Lower leg skin (tissue), 3 donors: ENCODE measurements at regions not wholly inside any gene's neighbourhood (a gene's known extent, or its start where the extent isn't known, plus 50 kb on each side); places are given as distances from the start of the nearest gene placed in this dataset.

Experiments used
- CTCF ChIP-seq, 3 donors: fragments of 450-650 bp; IDR thresholded peaks; one replicate each; pipeline ENCODE4 v1.5.1; 2016; ENCODE audit warnings: antibody characterized with exemption in 3 of 3, mild to moderate bottlenecking in 3 of 3, moderate library complexity in 2 of 3
- POLR2A ChIP-seq, 2 donors: fragments of 450-650 bp; IDR thresholded peaks; one replicate each; pipeline ENCODE4 v1.6.1; 2016 to 2017; ENCODE audit warnings: antibody characterized with exemption in 2 of 2, mild to moderate bottlenecking in 1 of 2, moderate library complexity in 1 of 2

- no peak for TF ChIP-seq CTCF (IDR thresholded peaks at IDR 0.05)
- TF ChIP-seq POLR2A (IDR thresholded peaks at IDR 0.05), result no peak
These were observed 238.1 kb upstream of the MARCKS start for GRCh38 chr6:113619077-113619476.
